GM12878 (cell line): ENCODE measurements at regions not wholly inside any gene's neighbourhood (a gene's known extent, or its start where the extent isn't known, plus 50 kb on each side); places are given as distances from the start of the nearest gene placed in this dataset.

Experiments
- ATAC-seq: fragments of 200-7000 bp; cut with Tn5 transposase; 3 replicates; pipeline ENCODE4 v1.9.1; 2020; ENCODE audit warnings: mild to moderate bottlenecking, moderate library complexity
- BruUV-seq: library from RNA; stranded (reverse); fragments of 400-500 nt; replicated peaks from 2 replicates; lab custom pipeline; 2021; lab: Mats Ljungman, UMichigan
- CTCF ChIA-PET: fragments of 300-600 bp; sonication (Branson Sonifier 250); formaldehyde crosslinking; extraction: SDS; loops from one replicate; lab custom pipeline; 2021; ENCODE audit warnings: inconsistent platforms; lab: Yijun Ruan, JAX
- POLR2A ChIA-PET: fragments of 350-600 bp; formaldehyde crosslinking; extraction: SDS; loops from one replicate; lab custom pipeline; 2021; ENCODE audit warnings: inconsistent platforms; lab: Charles Lee
- RAD21 ChIA-PET: fragments of 300-600 bp; sonication (Branson Sonifier 250); formaldehyde crosslinking; loops from one replicate; lab custom pipeline; 2023; ENCODE audit warnings: antibody characterized with exemption; ENCODE audit not compliant: unreplicated experiment; lab: Charles Lee
- SMC1A ChIA-PET: fragments of 300-600 bp; sonication (Branson Sonifier 250); formaldehyde crosslinking; loops from one replicate; lab custom pipeline; 2023; ENCODE audit not compliant: unreplicated experiment, uncharacterized antibody; lab: Charles Lee
- DNase-seq: peaks from one replicate; pipeline ENCODE4 v3.0.0-alpha.2; 2011; ENCODE audit warnings: low read depth, low spot score
- FAIRE-seq: peaks from 3 replicates; lab custom pipeline; 2011; peaks lifted over from hg19 to GRCh38; lab: Jason Lieb, UNC
- H2AFZ ChIP-seq: 2 replicates; pipeline ENCODE4 v1.6.0; 2011; ENCODE audit warnings: low read depth, low read length, control low read depth; ENCODE audit not compliant: control insufficient read depth
- H3K27ac ChIP-seq: 2 replicates; pipeline ENCODE4 v1.5.1; 2011; ENCODE audit warnings: control low read depth; ENCODE audit not compliant: control insufficient read depth, insufficient read depth
- H3K27me3 ChIP-seq, 2 experiments: replicated peaks in 1 of 2; 2 replicates each; pipeline versions ENCODE4 v1.6.0 to v1.6.1; 2011; ENCODE audit warnings: low read length in 1 of 2; ENCODE audit not compliant: control insufficient read depth in 2 of 2, insufficient read depth in 2 of 2
- H3K36me3 ChIP-seq, 2 experiments: 2 replicates each; pipeline ENCODE4 v1.5.1; 2011; ENCODE audit warnings: low read length in 1 of 2; ENCODE audit not compliant: control insufficient read depth in 2 of 2, insufficient read depth in 2 of 2
- H3K4me1 ChIP-seq: 2 replicates; pipeline ENCODE4 v1.6.1; 2011; ENCODE audit warnings: mild to moderate bottlenecking, low read length, moderate library complexity, mixed read lengths; ENCODE audit not compliant: control insufficient read depth, insufficient read depth
- H3K4me2 ChIP-seq: 2 replicates; pipeline ENCODE4 v1.6.0; 2011; ENCODE audit warnings: control low read depth; ENCODE audit not compliant: control insufficient read depth, insufficient read depth
- H3K4me3 ChIP-seq: fragments of 200-600 bp; sonication (generic); 2 replicates; pipeline ENCODE4 v1.5.1; 2016
- H3K79me2 ChIP-seq: 2 replicates; pipeline ENCODE4 v1.6.0; 2011; ENCODE audit warnings: low read length; ENCODE audit not compliant: control insufficient read depth, insufficient read depth
- H3K9ac ChIP-seq: 2 replicates; pipeline ENCODE4 v1.8.0; 2011; ENCODE audit warnings: low read length, control low read depth, mixed read lengths; ENCODE audit not compliant: control insufficient read depth, insufficient read depth
- H3K9me3 ChIP-seq: replicated peaks from 3 replicates; pipeline ENCODE4 v1.5.1; 2011; ENCODE audit warnings: mild to moderate bottlenecking, low read length; ENCODE audit not compliant: control insufficient read depth, insufficient read depth
- H4K20me1 ChIP-seq: 2 replicates; pipeline ENCODE4 v1.6.0; 2011; ENCODE audit not compliant: control insufficient read depth, insufficient read depth
- EP300 ChIP-seq, 2 experiments: fragments of 150-350 bp in 1 of 2; IDR thresholded peaks; 2 replicates each; pipeline ENCODE4 v1.6.1; 2011 to 2012; ENCODE audit warnings: low read depth in 2 of 2, low read length in 2 of 2, borderline replicate concordance in 1 of 2, improper control_type of control experiment in 1 of 2, inconsistent platforms in 1 of 2; ENCODE audit not compliant: control insufficient read depth in 1 of 2
- NFYA ChIP-seq: IDR thresholded peaks from 2 replicates; pipeline ENCODE4 v1.6.1; 2011; ENCODE audit warnings: low read depth, mild to moderate bottlenecking, low read length, improper control_type of control experiment, borderline replicate concordance
- SIX5 ChIP-seq: IDR thresholded peaks from 2 replicates; pipeline ENCODE4 v1.6.1; 2011; ENCODE audit warnings: mild to moderate bottlenecking, low read depth, low read length, moderate library complexity; ENCODE audit not compliant: severe bottlenecking
- ZNF207 ChIP-seq: fragments of 450-650 bp; IDR thresholded peaks from 2 replicates; pipeline ENCODE4 v1.6.1; 2014; ENCODE audit warnings: antibody characterized with exemption, mild to moderate bottlenecking, borderline replicate concordance
- WGBS: methylation state at CpG from one replicate; pipeline ENCODE4 v1.1.6; 2016; ENCODE audit warnings: low lambda C conversion rate; ENCODE audit not compliant: insufficient replicate concordance, insufficient coverage; ENCODE audit errors: missing lambda C conversion rate; 5-methylcytosine and 5-hydroxymethylcytosine counted together
- in situ Hi-C: fragments of 300-500 bp; cut with MboI; formaldehyde crosslinking; loops from 9 replicates; pipeline ENCODE4 v1.14.3; 2018; ENCODE audit warnings: mixed read lengths
- intact Hi-C: fragments of 100-400 bp; cut with micrococcal nuclease; formaldehyde crosslinking; loops from one replicate; pipeline ENCODE4 v1.14.2; 2022; ENCODE audit not compliant: unreplicated experiment
- TF ChIP-seq, protein P1 (sequence below): IDR thresholded peaks from 2 replicates; pipeline ENCODE4 v1.6.1; 2012; ENCODE audit warnings: low read depth, low read length, improper control_type of control experiment

GRCh38 chr9:129335464-129336129 lies 157.5 kb upstream of the IER5L start:
- H3K9me3 ChIP-seq = peaks cover 5% of the 10 kb centered on the region; the same call in 2 of the 3 replicates
- RAD21 ChIA-PET = interaction anchor here (0.6 to 0.7 kb wide), 2 partner anchors 60 to 139 kb away, joined by 3 read pairs; no protein-coding TSS in a partner anchor
- BruUV-seq = no TSS peak
- H2AFZ ChIP-seq = no peak overlapping the region
- CTCF ChIA-PET = no interaction called here
- in situ Hi-C loops (no loop called here), intact Hi-C loops (no loop called here)
- no peak overlapping the region for H3K4me2 ChIP-seq
- SMC1A ChIA-PET = no interaction called here
- no peak for FAIRE-seq
- no peaks in the 10 kb centered on the region for H3K79me2 ChIP-seq
- no peak for ATAC-seq
- no peak overlapping the region for H3K9ac ChIP-seq
- peaks cover 5 to 7% of the 10 kb centered on the region in 2 experiments; a peak in 3 of 4 replicates for H3K27me3 ChIP-seq
- peaks cover 7% of the 10 kb centered on the region; the same call in 1 of the 2 replicates for H3K4me1 ChIP-seq
- no peaks in the 10 kb centered on the region for H3K36me3 ChIP-seq
- H4K20me1 ChIP-seq = no peaks in the 10 kb centered on the region
- POLR2A ChIA-PET = interaction anchor here (0.6 kb wide), 1 partner anchor 262 kb away, joined by 3 read pairs; no protein-coding TSS in a partner anchor
- WGBS = 61% methylated on average over 6 of the region's 7 CpGs
- H3K27ac ChIP-seq = no peak overlapping the region
- DNase-seq = no peak
- TF ChIP-seq ZNF207 (no peak), SIX5 (no peak), NFYA (no peak), EP300 (IDR thresholded peaks at IDR 0.05; ENCODE audit: borderline replicate concordance in 1 of 2, control insufficient read depth in 1 of 2, low read depth in 2 of 2, low read length in 2 of 2) (no peak)
- TF ChIP-seq, protein P1, sequence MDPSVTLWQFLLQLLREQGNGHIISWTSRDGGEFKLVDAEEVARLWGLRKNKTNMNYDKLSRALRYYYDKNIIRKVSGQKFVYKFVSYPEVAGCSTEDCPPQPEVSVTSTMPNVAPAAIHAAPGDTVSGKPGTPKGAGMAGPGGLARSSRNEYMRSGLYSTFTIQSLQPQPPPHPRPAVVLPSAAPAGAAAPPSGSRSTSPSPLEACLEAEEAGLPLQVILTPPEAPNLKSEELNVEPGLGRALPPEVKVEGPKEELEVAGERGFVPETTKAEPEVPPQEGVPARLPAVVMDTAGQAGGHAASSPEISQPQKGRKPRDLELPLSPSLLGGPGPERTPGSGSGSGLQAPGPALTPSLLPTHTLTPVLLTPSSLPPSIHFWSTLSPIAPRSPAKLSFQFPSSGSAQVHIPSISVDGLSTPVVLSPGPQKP = no peak
- H3K4me3 ChIP-seq = no peak overlapping the region
